ENCODE measurements at regions not wholly inside any gene's neighbourhood (a gene's known extent, or its start where the extent isn't known, plus 50 kb on each side); places are given as distances from the start of the nearest gene placed in this dataset.

- H3K36me3 ChIP-seq (ENCODE audit: low read depth): no peaks in the 10 kb centered on the region
- H3K27me3 ChIP-seq (ENCODE audit: insufficient read depth, poor library complexity, severe bottlenecking): no peaks in the 10 kb centered on the region
- no peak overlapping the region for H3K4me3 ChIP-seq (ENCODE audit: severe bottlenecking)
- H3K4me1 ChIP-seq (ENCODE audit: insufficient read depth, poor library complexity, severe bottlenecking): peaks cover 12% of the 10 kb centered on the region
- no peak for TF ChIP-seq CTCF (IDR thresholded peaks at IDR 0.05; ENCODE audit: poor library complexity, severe bottlenecking)
- DNase-seq (ENCODE audit: low spot score) (no peak), ATAC-seq (ENCODE audit: low read depth) (no peak)
- H3K9me3 ChIP-seq (ENCODE audit: severe bottlenecking): no peaks in the 10 kb centered on the region
- no peak overlapping the region for H3K27ac ChIP-seq (ENCODE audit: poor library complexity, severe bottlenecking)
These were observed 532.6 kb downstream of the ANKRD7 start for GRCh38 chr7:118757066-118757465.

- H3K9me3 ChIP-seq (ENCODE audit: severe bottlenecking): no peaks in the 10 kb centered on the region
- H3K4me1 ChIP-seq (ENCODE audit: insufficient read depth, poor library complexity, severe bottlenecking): peaks cover 12% of the 10 kb centered on the region
- no peak overlapping the region for H3K27ac ChIP-seq (ENCODE audit: poor library complexity, severe bottlenecking)
- no peaks in the 10 kb centered on the region for H3K27me3 ChIP-seq (ENCODE audit: insufficient read depth, poor library complexity, severe bottlenecking)
- TF ChIP-seq CTCF (IDR thresholded peaks at IDR 0.05; ENCODE audit: poor library complexity, severe bottlenecking): no peak
- ATAC-seq (ENCODE audit: low read depth) (no peak), DNase-seq (ENCODE audit: low spot score) (no peak)
- no peak overlapping the region for H3K4me3 ChIP-seq (ENCODE audit: severe bottlenecking)
- no peaks in the 10 kb centered on the region for H3K36me3 ChIP-seq (ENCODE audit: low read depth)
These were observed 534.1 kb downstream of the ANKRD7 start for GRCh38 chr7:118758582-118758981.

GRCh38 chr7:118759921-118760320, 535.4 kb downstream of the ANKRD7 start:
- H3K27ac ChIP-seq (ENCODE audit: poor library complexity, severe bottlenecking): no peak overlapping the region

GRCh38 chr7:118762451-118762850, 537.9 kb downstream of the ANKRD7 start:
- no peak for TF ChIP-seq CTCF (IDR thresholded peaks at IDR 0.05; ENCODE audit: poor library complexity, severe bottlenecking)
- Histone ChIP-seq H3K36me3 (ENCODE audit: low read depth) (no peaks in the 10 kb centered on the region), H3K27me3 (ENCODE audit: insufficient read depth, poor library complexity, severe bottlenecking) (peaks cover 4% of the 10 kb centered on the region), H3K9me3 (ENCODE audit: severe bottlenecking) (no peaks in the 10 kb centered on the region), H3K4me3 (ENCODE audit: severe bottlenecking) (no peak overlapping the region), H3K4me1 (ENCODE audit: insufficient read depth, poor library complexity, severe bottlenecking) (no peaks in the 10 kb centered on the region), H3K27ac (ENCODE audit: poor library complexity, severe bottlenecking) (no peak overlapping the region)
- ATAC-seq (ENCODE audit: low read depth) (no peak), DNase-seq (ENCODE audit: low spot score) (no peak)

More at GRCh38 chr7:118759921-118760320, 535.4 kb downstream of the ANKRD7 start:
- Histone ChIP-seq H3K4me3 (ENCODE audit: severe bottlenecking) (no peak overlapping the region), H3K4me1 (ENCODE audit: insufficient read depth, poor library complexity, severe bottlenecking) (peaks cover 6% of the 10 kb centered on the region), H3K36me3 (ENCODE audit: low read depth) (no peaks in the 10 kb centered on the region), H3K27me3 (ENCODE audit: insufficient read depth, poor library complexity, severe bottlenecking) (no peaks in the 10 kb centered on the region), H3K9me3 (ENCODE audit: severe bottlenecking) (no peaks in the 10 kb centered on the region)
- DNase-seq (ENCODE audit: low spot score) (no peak), ATAC-seq (ENCODE audit: low read depth) (no peak)
- TF ChIP-seq CTCF (IDR thresholded peaks at IDR 0.05; ENCODE audit: poor library complexity, severe bottlenecking): no peak

GRCh38 chr7:118764221-118764620, 539.7 kb downstream of the ANKRD7 start:
- no peak for TF ChIP-seq CTCF (IDR thresholded peaks at IDR 0.05; ENCODE audit: poor library complexity, severe bottlenecking)
- DNase-seq (ENCODE audit: low spot score) (no peak), ATAC-seq (ENCODE audit: low read depth) (no peak)
- peaks cover 4% of the 10 kb centered on the region for H3K27me3 ChIP-seq (ENCODE audit: insufficient read depth, poor library complexity, severe bottlenecking)
- no peak overlapping the region for H3K4me3 ChIP-seq (ENCODE audit: severe bottlenecking)
- no peaks in the 10 kb centered on the region for H3K36me3 ChIP-seq (ENCODE audit: low read depth)
- H3K27ac ChIP-seq (ENCODE audit: poor library complexity, severe bottlenecking): no peak overlapping the region
- H3K9me3 ChIP-seq (ENCODE audit: severe bottlenecking): no peaks in the 10 kb centered on the region
- H3K4me1 ChIP-seq (ENCODE audit: insufficient read depth, poor library complexity, severe bottlenecking): no peaks in the 10 kb centered on the region

All from RWPE2 (cell line).